ENCODE measurements at regions not wholly inside any gene's neighbourhood (a gene's known extent, or its start where the extent isn't known, plus 50 kb on each side); places are given as distances from the start of the nearest gene placed in this dataset.

DNA sequence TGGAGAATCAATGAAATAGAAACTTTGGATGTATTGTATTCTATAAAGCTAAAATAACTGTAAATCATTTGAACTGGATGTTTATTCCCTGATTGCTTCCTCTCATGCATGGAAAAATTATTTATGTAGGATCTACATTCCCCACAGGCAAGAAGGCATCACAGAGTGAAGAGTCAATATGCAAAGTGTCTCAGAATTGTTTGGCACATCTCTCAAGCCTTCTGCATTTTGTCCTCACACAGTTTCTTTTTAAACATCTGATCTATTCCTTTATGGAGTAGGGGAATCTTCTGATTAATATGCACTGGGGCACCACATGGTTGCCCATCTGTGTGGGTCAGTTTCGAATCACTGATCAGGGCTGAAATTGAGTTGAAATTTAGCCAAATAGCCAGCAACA is 465.4 kb downstream of the ZNF804A start:
- no peak for DNase-seq (ENCODE audit: low read depth)
- TF ChIP-seq, protein P1, sequence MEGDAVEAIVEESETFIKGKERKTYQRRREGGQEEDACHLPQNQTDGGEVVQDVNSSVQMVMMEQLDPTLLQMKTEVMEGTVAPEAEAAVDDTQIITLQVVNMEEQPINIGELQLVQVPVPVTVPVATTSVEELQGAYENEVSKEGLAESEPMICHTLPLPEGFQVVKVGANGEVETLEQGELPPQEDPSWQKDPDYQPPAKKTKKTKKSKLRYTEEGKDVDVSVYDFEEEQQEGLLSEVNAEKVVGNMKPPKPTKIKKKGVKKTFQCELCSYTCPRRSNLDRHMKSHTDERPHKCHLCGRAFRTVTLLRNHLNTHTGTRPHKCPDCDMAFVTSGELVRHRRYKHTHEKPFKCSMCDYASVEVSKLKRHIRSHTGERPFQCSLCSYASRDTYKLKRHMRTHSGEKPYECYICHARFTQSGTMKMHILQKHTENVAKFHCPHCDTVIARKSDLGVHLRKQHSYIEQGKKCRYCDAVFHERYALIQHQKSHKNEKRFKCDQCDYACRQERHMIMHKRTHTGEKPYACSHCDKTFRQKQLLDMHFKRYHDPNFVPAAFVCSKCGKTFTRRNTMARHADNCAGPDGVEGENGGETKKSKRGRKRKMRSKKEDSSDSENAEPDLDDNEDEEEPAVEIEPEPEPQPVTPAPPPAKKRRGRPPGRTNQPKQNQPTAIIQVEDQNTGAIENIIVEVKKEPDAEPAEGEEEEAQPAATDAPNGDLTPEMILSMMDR (conservative IDR thresholded peaks at IDR 0.05; ENCODE audit: low read length): no peak
- no peak overlapping the region for H3K4me3 ChIP-seq (ENCODE audit: low read length)

DNA sequence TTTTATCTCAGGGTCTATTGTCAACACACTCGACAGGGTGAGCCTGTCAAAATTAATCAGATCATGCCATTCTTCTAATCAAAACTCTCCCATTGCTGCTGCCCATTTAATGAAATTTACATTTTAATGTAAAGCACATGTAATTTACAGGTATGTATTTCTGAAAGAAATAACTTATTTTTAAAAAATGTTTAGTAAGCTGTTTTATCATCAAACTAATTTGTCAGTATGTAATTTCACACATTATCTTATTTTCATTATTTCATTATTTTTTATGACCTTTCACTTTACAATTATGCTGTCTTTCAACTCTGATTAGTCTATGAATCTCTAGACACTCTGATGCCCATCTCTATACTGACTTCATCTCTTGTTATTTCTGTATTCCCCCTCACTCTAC is 467.8 kb downstream of the ZNF804A start:
- TF ChIP-seq, protein P1 (conservative IDR thresholded peaks at IDR 0.05; ENCODE audit: low read length): no peak

DNA sequence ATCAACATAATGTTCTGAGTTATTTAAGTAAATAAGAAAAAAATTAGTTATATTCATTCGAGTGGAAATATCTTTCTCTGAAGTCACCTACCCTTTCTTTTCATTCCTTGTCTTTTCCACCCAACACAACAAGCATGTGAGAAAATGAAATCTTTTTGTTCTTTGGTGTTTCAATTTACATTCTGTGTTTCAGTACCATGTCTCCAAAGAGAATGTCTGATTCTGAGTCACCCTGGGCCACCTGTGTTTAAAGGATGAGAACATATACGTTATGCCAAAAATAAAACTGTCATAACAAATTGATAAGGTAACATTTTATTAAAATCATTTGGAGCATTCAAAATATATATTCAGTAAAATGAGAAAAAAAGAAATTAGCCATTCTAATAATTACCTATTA is 470.8 kb downstream of the ZNF804A start:
- DNase-seq (ENCODE audit: low read depth): no peak
- TF ChIP-seq, protein P1 (conservative IDR thresholded peaks at IDR 0.05; ENCODE audit: low read length): no peak
- no peak overlapping the region for H3K4me3 ChIP-seq (ENCODE audit: low read length)

More for the DNA sequence above, 467.8 kb downstream of the ZNF804A start:
- H3K4me3 ChIP-seq (ENCODE audit: low read length): no peak overlapping the region
- DNase-seq (ENCODE audit: low read depth): no peak

DNA sequence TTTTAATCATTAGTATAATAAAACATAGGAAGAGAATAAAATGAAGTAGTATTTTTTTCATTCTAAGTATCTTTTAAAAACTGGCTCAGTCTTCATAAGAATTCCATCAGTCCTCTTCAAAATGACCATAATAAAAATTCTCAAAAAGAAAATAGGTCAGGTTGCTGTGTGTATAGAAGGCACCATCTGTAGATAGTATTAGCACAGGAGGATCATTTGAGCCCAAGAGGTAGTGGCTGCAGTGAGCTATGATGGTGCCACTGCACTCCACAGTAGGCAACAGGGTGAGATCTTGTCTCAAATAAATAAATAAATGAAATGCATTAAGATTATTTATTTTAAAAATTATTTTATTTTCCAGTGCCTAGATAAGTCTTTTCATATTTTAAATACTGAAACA is 475.8 kb downstream of the ZNF804A start:
- no peak overlapping the region for H3K4me3 ChIP-seq (ENCODE audit: low read length)
- DNase-seq (ENCODE audit: low read depth): no peak
- TF ChIP-seq, protein P1 (conservative IDR thresholded peaks at IDR 0.05; ENCODE audit: low read length): no peak

DNA sequence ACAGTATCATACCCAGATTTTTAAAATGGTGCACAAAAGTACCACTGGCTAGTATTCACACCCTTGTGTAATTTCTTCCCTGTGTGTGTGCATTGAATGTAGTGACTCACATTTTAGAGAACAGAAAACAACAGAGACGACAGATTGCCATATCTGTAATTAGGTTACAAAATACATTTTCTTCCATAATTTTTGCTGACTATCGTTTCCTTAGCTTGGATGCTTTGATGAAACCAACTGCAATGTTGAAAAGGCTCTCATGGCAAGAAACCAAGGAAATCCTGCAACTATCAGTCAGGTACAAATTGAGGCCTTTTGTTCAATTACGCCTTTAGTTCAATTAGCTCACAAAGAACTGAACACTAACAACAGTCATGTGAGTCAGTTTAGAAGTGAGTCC is 484.4 kb downstream of the ZNF804A start:
- no peak for DNase-seq (ENCODE audit: low read depth)
- TF ChIP-seq, protein P1 (conservative IDR thresholded peaks at IDR 0.05; ENCODE audit: low read length): no peak
- H3K4me3 ChIP-seq (ENCODE audit: low read length): no peak overlapping the region

DNA sequence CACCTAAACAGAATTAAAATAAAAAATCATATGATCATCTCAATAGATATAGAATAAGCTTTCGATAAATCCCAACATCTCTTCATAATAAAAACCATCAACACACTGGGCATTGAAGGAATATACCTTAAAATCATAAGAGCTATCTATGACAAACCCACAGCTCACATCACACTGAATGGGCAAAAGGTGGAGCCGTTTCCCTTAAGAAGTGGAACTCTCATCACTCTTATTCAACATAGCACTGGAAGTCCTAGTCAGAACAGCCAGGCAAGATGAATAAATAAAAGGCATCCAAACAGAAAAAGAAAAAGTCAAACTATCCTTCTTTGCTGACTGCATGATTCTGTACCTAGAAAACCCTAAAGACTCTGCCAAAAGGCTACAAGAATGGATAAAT is 510.3 kb downstream of the ZNF804A start:
- no peak for DNase-seq (ENCODE audit: low read depth)
- TF ChIP-seq, protein P1 (conservative IDR thresholded peaks at IDR 0.05; ENCODE audit: low read length): no peak
- no peak overlapping the region for H3K4me3 ChIP-seq (ENCODE audit: low read length)

DNA sequence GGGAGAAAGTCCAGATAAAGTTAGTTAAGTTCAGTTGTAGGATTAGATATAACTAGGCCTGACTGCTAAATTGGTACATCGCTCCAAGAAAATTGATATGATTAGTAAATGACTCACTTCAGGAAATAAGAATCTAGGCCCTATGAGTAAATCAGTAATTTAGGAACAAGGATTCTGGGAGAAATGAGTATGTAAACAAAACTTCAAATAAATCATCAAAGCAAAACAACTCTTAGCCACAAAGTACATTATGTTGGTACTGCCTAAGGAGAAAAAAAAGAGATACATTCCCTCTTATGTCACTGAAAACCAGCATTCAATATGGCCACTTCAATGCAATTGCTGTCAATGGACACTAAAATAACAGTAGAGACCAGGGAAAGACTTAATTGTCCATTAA is 529.1 kb downstream of the ZNF804A start:
- DNase-seq (ENCODE audit: low read depth): no peak
- no peak overlapping the region for H3K4me3 ChIP-seq (ENCODE audit: low read length)
- TF ChIP-seq, protein P1 (conservative IDR thresholded peaks at IDR 0.05; ENCODE audit: low read length): no peak
